NCI-H1694 (cell line): ENCODE measurements at regions not wholly inside any gene's neighbourhood (a gene's known extent, or its start where the extent isn't known, plus 50 kb on each side); places are given as distances from the start of the nearest gene placed in this dataset.

Source experiments
- DNase-seq: peaks from one replicate; lab custom pipeline; 2025; lab: John Stamatoyannopoulos, UW

GRCh38 chr17:71395901-71396300 lies 724.9 kb upstream of the SOX9 start:
- no peak for DNase-seq

DNA sequence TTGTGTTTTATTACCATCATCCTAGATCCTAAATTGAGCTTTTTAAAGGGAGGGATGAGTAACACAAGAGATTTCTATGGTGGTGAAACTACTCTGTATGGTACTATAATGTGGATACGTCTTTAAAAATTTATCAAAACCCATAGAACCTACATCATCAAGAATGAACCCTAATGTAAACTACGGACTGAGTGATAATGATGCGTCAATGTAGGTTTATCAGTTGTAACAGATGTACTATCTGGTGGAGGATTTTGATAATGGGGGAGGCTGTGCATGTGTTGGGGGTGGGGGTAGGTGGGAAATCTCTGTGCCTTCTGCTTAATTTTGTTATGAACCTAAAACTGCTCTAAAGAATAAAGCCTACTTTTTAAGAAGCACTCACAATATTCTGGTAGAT lies 724.1 kb upstream of the SOX9 start:
- no peak for DNase-seq

DNA sequence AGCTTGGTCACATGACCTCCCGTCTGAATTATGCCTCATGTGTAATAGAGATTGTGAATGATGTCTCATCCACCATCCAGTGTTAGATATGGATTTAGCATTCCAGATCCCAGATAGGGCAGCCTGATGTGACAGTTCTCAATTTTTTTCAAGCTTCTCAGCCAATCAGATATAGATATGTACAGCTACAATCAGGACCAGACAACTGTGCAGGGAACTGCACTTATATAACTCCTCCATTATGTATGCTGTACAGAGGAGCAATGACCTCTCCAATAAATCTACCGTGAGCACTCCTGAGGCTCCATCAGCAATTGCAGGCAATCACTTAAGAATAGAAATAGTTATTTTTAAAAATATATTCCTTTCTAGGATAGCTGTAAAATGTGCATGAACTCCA lies 722.8 kb upstream of the SOX9 start:
- DNase-seq, result no peak

DNA sequence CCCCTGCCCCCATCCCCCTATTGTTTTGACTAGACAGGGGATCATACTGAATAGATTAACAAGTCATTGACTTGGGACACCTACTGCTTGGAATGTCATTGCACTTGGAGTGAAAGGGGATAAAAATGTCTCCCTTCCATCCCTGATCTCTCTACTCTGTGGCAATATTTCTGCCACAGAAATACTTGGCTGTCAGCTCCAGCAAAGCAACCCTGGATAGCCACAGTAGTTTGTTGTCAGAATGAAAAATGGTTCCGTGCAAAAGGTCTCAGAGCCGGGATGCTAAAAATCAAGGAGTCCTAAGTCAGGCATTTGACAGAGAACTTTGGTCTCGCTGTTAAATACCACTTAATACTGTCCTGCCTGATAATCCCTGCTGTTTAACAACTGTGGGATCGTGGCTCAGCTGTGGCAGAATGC lies 722.0 kb upstream of the SOX9 start:
- no peak for DNase-seq

DNA sequence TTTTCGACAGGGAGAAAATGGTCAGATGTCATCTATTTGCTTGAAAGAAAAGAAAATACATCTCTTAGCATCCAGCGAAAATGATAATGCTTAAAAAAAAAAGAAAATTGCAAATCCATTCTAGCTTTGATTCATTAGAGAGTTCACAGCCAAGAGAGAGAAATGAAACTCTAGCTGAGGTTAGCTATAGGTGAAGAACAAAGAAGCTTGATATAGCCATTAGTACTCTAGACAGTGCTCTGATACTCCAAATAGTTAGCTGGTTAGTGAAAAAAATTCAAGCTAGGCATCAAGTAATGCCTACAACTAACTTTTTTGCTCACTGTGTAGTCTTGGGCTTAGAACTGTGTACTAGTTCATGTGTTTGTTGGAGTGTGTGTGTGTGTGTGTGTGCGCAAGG lies 721.6 kb upstream of the SOX9 start:
- no peak for DNase-seq

- DNase-seq, result no peak
Observed at GRCh38 chr17:71399649-71400048, 721.2 kb upstream of the SOX9 start.

DNA sequence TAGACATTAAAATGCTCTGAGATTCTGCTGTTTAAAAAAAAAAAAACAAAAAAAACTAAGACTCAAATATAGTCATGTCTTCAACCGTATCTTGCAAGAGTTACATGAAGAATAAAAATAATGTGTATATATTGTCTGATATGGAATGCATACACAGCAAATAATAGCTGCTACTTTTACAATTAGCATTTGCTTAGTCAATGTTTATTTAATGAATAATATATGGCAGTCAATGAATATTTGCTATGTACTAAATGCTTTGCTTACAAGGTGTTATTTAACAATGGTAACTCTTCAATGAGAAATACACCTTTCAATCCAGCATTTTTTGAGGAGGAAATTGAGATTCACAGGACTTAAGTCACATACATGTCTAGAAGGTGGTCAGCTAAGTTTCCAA lies 718.8 kb upstream of the SOX9 start:
- no peak for DNase-seq

DNA sequence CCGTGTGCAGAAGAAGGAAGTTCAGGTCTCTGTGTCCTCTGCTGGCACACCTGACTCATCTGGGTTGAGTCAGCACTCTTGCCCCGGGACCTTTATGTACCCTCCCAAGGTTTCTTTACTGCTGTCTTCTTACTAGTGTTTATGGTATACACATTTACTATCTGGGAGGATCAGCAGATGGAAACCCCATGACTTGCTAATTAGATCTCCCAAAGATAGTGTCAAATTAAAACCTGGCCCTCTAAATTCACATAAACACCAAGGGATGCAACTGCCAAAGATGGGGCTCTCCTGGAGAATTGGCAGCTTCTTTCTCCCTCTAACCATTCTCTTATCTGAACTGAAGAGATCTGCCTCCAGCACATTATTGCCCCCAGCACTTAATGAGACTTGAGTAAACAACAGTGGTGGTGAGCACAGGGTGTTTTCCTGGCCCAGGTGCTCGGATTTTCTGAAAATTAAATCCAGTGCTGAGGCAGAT lies 718.1 kb upstream of the SOX9 start:
- DNase-seq, result no peak

- DNase-seq, result no peak
Observed at GRCh38 chr17:71405101-71405500, 715.7 kb upstream of the SOX9 start.

DNA sequence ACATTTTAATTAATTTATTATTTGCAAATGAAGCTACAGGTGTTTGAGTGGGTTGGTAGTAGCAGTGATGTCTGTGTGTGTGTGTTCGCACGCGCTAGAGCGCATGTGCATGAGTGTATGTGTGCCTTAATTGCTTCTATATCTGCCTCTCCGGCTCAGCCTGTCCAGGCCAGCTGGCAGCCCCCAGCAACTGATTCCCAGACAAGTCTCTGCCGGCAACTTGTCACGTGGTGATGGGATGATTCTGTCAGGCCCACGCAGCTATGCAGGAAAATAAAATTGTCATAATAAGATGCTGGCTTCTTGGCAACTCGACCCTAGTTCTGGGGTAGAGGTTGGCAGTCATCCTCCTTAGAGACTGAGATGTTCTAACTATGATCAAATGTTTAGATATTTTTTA lies 712.8 kb upstream of the SOX9 start:
- DNase-seq, result no peak

DNA sequence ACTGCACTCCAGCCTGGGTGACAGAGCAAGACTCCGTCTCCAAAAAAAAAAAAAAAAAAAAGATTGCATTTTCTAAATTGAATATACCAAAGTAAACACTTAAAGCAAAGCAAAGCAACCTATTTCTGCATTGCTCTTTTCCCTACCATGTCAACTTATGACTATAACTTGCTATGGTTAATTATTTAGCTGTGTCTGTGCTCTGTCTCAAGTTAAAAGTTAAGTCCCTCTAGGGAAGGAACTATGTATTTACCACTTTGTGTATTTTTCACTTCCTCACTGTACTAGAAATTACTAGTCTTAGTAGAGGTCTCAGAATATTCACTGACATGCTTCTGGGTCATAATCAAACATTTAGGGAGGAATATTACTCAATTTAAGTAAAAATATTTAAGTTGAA lies 711.7 kb upstream of the SOX9 start:
- no peak for DNase-seq

DNA sequence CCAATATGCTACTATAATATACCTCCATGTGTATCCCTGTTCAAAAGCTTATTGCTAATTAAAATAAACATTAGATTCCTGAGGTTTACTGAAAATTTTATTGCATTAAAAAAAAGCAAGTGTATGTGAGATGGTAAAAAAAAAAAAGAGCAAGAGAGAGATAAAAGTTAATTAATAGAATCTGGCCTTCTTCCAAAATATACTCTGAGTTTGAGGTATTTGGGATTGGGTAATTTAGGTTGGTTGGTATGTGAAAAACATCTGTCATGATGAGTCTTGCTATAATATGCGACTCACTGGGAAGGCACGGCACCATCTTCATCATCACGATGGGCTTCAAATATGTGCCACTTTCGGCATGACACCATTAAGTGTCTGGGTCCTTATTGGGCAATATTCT lies 711.1 kb upstream of the SOX9 start:
- no peak for DNase-seq

- no peak for DNase-seq
Observed at GRCh38 chr17:71412803-71413202, 708.0 kb upstream of the SOX9 start.

DNA sequence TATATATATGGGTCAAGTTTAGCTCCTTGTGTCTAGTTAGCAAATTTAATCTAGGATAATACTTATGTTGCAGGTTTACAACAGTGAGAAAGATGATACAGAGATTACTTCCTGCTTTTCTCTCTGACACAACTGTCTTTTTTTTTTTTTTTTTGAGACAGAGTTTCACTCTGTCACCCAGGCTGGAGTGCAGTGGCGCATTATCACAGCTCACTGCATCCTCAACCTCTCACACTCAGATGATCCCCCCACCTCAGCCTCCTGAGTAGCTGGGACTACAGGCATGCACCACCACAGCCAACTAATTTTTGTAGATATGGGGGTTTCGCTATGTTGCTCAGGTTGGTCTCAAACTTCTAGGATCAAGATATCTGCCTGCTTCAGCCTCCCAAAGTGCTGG lies 706.9 kb upstream of the SOX9 start:
- no peak for DNase-seq

DNA sequence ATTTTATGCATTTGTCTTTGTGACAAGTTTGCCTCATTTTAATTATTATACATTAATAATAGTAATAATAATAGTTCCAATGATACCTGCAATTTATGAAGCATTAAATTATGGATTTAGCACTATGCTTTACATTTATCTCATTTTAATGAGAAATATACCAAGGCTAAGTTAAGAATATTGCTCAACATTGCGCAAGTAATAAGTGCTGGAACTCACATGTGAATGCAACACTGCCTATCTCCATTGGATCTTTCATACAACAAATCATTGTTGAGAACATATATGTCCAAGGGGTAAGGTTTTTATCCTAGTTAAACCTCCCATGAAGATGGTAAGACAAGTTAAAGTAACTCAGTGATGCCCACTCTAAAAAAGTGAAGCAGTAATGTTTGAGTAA lies 703.7 kb upstream of the SOX9 start:
- no peak for DNase-seq

DNA sequence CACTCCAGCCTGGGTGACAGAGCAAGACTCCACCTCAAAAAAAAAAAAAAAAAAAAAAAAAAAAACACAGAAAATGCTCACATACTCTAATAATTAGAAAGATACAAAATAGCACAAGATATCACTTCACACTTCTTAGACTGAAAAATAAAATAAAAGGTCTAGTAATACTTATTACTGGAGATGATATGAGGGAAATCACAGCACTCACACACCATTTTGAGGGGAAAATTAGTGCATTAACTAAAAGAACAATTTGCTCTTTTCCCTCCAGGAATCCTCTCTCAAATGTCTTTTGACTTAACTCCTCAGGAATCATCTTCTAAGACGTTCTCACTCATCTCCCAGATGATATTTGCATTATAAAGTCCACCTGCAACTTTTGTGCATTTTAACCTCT lies 697.9 kb upstream of the SOX9 start:
- DNase-seq, result no peak

DNA sequence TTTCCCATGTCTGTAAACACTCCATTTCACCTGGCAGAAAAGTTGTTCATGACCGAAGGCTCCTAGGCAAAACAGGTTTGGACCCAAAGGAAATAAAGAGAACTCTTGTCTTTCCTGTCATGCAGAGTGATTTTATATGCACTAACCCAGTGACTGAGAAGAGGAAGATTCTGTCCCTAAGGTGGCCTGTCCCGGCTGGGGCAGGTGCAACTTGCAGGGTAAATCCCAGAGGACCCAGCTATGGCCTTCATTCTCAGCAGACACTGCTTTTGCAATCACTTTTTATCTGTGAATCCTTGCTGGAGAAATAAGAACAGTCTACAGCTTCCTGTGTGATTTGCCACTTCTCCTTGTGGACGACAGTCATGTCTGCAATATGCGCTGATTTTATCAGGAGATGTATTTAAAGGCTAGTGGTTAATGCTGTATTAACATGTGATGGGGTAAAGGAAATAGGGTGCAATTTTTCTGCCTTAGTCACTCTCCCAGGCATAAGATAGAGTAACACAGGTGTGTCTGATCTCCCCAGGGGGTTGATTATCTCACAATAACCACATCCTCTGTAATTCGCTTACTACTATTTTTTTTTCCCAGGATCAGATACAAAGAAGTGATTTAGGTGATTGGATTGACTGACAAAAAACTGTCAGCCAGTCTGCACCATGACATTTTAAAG lies 696.8 kb upstream of the SOX9 start:
- no peak for DNase-seq

DNA sequence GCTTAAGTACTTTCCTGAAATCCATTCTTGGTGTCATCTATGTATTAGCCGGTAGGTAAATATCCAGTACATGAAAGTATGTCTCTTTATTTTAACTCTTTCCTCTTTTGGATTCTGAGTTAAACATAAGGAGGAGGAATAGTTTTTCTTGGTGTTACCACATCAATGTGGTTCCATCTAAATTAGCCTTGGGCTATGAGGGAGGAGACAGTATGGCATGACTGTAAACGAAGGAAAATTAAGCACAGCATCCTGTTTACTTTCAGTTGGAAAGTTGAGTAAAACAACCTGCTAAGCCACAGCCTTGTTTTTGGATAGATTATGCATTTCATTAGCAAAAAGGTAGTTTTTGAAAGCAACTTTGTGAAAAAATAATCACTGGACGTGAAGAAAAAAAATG lies 693.0 kb upstream of the SOX9 start:
- DNase-seq, result no peak

GRCh38 chr17:71428897-71429296 lies 691.9 kb upstream of the SOX9 start:
- DNase-seq, result no peak

DNA sequence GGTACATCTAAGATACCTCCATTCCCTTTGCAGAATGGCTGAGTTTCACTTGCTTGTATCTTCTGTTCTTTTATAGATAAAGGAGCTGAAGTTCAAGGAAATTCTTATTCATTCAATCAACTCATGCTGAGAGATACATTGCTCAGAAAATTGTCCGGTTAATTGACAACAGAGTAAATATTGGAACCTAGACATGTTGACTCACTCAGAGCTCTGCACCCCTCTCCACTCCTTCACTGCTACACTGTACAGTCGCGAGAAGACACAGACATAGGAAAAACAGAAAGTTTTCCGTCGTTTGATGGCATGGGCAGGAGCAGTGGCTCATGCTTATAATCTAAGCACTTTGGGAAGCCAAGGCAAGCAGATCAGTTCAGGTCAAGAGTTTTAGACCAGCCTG lies 690.5 kb upstream of the SOX9 start:
- no peak for DNase-seq

DNA sequence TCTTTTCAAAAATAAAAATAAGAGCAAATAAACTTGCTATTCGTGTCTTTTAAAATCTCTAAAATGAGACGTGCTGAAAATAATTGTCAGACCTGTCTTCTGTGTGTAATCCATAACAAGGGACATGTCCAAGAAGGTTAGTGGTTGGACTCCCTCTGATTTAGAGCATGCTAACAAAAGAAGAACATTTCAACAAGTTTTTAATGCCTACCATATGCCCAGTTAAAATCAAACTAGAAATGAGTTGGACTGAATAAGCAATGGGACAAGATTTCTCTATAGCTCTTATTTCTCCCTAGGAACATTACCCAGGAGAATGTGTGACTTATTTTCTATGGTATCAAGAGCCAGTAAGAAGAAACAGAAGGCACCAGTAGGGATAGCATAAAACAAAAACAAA lies 689.7 kb upstream of the SOX9 start:
- no peak for DNase-seq

- DNase-seq, result no peak
Observed at GRCh38 chr17:71432378-71433315, 688.2 kb upstream of the SOX9 start.

DNA sequence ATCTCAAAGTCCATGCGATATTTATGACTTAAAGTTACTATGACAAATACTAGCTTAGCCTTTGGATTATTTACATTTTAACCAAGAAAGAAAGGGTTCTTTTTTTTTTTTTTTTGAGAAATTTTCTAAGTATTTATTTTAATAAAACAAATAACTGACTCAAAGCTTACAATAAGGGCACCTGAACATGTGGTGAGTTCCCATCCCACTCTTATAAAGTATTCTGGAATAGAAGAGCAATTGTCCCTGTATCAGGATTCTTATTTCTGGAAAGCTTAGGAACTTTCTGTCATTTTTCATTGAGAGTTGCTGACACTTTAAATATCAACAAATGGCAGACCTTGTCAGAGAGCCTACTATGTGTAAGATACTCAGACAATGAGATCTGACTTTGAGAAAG lies 686.1 kb upstream of the SOX9 start:
- DNase-seq, result no peak
